ENCODE measurements at regions not wholly inside any gene's neighbourhood (a gene's known extent, or its start where the extent isn't known, plus 50 kb on each side); places are given as distances from the start of the nearest gene placed in this dataset.

DNA sequence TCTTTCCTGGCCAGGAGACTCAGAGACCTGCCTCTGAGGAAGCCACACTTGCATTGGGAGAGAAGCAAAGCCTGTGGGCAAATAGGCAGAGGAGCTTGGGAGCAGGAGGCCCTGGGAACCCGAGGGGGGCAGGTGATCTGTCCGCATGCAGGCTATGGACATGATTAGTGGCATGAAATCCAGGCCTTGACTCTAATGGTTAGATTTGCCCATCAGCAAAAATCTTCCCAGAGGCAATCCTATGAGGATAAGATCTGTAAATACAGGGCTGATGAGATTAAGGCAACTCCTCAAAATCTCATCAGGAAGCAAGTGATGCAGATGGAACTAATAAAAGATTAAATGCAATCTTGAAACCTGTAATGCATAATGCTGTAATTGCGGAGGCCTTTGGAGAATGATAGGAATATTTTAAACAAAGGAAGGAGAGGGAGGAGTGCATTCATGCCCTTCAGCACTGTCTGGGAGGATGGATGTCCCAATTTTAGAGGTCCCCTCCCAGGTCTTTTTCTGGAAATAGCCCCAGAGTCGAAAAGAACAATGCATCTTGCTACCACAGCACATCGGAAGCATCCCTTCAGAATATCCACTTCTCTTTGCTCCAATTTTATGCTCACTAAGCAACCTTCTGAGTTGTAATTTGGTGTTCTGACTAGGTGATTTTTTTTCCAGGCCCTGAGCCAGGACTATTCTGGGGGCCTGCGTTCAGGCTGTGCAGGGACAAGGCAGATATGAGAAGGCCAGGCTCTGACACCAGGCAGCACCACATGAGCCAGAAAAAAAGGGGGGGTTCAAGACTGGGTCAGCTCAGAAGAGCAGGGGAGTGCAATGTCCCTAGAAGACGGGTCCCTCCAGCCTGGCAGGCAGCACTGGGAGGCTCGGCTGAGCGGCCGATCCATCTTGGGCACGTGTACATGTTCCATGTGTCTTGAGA lies 66.5 kb downstream of the MED10 start (continued):
- TF ChIP-seq, protein P1, sequence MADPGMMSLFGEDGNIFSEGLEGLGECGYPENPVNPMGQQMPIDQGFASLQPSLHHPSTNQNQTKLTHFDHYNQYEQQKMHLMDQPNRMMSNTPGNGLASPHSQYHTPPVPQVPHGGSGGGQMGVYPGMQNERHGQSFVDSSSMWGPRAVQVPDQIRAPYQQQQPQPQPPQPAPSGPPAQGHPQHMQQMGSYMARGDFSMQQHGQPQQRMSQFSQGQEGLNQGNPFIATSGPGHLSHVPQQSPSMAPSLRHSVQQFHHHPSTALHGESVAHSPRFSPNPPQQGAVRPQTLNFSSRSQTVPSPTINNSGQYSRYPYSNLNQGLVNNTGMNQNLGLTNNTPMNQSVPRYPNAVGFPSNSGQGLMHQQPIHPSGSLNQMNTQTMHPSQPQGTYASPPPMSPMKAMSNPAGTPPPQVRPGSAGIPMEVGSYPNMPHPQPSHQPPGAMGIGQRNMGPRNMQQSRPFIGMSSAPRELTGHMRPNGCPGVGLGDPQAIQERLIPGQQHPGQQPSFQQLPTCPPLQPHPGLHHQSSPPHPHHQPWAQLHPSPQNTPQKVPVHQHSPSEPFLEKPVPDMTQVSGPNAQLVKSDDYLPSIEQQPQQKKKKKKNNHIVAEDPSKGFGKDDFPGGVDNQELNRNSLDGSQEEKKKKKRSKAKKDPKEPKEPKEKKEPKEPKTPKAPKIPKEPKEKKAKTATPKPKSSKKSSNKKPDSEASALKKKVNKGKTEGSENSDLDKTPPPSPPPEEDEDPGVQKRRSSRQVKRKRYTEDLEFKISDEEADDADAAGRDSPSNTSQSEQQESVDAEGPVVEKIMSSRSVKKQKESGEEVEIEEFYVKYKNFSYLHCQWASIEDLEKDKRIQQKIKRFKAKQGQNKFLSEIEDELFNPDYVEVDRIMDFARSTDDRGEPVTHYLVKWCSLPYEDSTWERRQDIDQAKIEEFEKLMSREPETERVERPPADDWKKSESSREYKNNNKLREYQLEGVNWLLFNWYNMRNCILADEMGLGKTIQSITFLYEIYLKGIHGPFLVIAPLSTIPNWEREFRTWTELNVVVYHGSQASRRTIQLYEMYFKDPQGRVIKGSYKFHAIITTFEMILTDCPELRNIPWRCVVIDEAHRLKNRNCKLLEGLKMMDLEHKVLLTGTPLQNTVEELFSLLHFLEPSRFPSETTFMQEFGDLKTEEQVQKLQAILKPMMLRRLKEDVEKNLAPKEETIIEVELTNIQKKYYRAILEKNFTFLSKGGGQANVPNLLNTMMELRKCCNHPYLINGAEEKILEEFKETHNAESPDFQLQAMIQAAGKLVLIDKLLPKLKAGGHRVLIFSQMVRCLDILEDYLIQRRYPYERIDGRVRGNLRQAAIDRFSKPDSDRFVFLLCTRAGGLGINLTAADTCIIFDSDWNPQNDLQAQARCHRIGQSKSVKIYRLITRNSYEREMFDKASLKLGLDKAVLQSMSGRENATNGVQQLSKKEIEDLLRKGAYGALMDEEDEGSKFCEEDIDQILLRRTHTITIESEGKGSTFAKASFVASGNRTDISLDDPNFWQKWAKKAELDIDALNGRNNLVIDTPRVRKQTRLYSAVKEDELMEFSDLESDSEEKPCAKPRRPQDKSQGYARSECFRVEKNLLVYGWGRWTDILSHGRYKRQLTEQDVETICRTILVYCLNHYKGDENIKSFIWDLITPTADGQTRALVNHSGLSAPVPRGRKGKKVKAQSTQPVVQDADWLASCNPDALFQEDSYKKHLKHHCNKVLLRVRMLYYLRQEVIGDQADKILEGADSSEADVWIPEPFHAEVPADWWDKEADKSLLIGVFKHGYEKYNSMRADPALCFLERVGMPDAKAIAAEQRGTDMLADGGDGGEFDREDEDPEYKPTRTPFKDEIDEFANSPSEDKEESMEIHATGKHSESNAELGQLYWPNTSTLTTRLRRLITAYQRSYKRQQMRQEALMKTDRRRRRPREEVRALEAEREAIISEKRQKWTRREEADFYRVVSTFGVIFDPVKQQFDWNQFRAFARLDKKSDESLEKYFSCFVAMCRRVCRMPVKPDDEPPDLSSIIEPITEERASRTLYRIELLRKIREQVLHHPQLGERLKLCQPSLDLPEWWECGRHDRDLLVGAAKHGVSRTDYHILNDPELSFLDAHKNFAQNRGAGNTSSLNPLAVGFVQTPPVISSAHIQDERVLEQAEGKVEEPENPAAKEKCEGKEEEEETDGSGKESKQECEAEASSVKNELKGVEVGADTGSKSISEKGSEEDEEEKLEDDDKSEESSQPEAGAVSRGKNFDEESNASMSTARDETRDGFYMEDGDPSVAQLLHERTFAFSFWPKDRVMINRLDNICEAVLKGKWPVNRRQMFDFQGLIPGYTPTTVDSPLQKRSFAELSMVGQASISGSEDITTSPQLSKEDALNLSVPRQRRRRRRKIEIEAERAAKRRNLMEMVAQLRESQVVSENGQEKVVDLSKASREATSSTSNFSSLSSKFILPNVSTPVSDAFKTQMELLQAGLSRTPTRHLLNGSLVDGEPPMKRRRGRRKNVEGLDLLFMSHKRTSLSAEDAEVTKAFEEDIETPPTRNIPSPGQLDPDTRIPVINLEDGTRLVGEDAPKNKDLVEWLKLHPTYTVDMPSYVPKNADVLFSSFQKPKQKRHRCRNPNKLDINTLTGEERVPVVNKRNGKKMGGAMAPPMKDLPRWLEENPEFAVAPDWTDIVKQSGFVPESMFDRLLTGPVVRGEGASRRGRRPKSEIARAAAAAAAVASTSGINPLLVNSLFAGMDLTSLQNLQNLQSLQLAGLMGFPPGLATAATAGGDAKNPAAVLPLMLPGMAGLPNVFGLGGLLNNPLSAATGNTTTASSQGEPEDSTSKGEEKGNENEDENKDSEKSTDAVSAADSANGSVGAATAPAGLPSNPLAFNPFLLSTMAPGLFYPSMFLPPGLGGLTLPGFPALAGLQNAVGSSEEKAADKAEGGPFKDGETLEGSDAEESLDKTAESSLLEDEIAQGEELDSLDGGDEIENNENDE (IDR thresholded peaks at IDR 0.05; ENCODE audit: insufficient replicate concordance, low read length) = no peak
- no peak for TF ChIP-seq ASH2L (IDR thresholded peaks at IDR 0.05; ENCODE audit: low read length)
- TF ChIP-seq RFX5 (IDR thresholded peaks at IDR 0.05; ENCODE audit: borderline replicate concordance, low read depth, low read length) = no peak
- TF ChIP-seq, protein P2, sequence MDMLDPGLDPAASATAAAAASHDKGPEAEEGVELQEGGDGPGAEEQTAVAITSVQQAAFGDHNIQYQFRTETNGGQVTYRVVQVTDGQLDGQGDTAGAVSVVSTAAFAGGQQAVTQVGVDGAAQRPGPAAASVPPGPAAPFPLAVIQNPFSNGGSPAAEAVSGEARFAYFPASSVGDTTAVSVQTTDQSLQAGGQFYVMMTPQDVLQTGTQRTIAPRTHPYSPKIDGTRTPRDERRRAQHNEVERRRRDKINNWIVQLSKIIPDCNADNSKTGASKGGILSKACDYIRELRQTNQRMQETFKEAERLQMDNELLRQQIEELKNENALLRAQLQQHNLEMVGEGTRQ (IDR thresholded peaks at IDR 0.05; ENCODE audit: low read length) = no peak
- TF ChIP-seq RNF2 (IDR thresholded peaks at IDR 0.05; ENCODE audit: borderline replicate concordance, low read depth, low read length, missing control alignments, poor library complexity, severe bottlenecking) = no peak
- TF ChIP-seq EZH2 (IDR thresholded peaks at IDR 0.05; ENCODE audit: low read depth, low read length, severe bottlenecking) = no peak
- no peak for TF ChIP-seq KDM5A (IDR thresholded peaks at IDR 0.05; ENCODE audit: low read length)

Measured in H1 (cell line).